Activated CD8-positive, alpha-beta memory T cell treated with anti-CD3 and anti-CD28 coated beads, Interleukin-2, amount 50 U/mL, for 24 hours (primary cell): ENCODE measurements at regions not wholly inside any gene's neighbourhood (a gene's known extent, or its start where the extent isn't known, plus 50 kb on each side); places are given as distances from the start of the nearest gene placed in this dataset.
"Not testable (repeated sequence)": the region's sequence is repeated elsewhere in the genome, so short reads cannot be mapped to it uniquely, and the experiment has no call there.

Experiments used
- DNase-seq: peaks from one replicate; pipeline ENCODE4 v3.0.0-alpha.2; 2020; ENCODE audit errors: extremely low read depth

- DNase-seq, result no peak
Observed at GRCh38 chr1:14392161-14392858, 206.2 kb upstream of the KAZN start.

DNA sequence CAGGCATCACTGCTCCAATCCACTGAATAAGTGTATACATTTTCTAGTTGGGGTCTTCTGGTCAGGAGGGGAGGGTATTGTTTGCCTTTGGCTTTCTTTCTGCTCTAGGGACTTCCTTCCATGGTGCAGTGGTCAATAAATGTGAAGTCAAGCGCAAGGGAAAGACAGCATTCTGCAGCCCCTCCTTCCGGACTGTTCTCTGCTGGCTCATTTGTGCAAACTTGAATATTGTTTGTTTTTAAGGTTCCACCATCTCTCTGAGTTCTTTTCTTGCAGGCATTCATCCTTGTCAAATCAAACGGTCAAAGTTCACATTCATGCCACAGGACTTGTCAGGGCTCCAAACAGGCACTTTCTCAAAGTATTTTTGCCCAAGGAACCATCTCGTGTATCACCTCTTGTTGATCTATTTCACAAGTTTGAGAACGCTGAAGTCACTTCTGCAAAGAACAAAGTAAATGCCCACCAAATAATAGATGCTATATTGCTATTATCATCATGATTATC, 205.6 kb upstream of the KAZN start:
- no peak for DNase-seq

DNA sequence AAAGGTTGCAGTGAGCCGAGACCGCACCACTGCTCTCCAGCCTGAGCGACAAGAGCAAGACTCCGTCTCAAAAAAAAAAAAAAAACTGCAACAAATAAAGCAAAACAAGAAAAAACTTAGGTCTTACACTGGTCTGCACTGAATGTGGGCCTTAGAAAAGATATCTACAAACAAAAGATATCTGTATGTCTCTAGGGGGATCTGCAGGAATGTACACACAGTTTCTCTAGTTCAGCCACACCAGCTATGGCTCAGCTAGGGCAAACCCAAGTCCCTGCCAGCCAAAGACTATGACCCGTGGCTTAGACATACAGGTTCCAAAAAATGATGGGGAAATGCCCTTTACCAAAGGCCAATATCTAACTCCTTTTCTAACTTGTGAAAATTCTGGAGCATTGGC, 202.4 kb upstream of the KAZN start:
- no peak for DNase-seq

GRCh38 chr1:14403961-14404645, 194.4 kb upstream of the KAZN start:
- DNase-seq, result no peak

- DNase-seq, result no peak
Observed at GRCh38 chr1:14404862-14405301, 193.6 kb upstream of the KAZN start.

- no peak for DNase-seq
Observed at GRCh38 chr1:14412235-14412634, 186.2 kb upstream of the KAZN start.

- DNase-seq, result no peak
Observed at GRCh38 chr1:14413819-14414490, 184.5 kb upstream of the KAZN start.

DNA sequence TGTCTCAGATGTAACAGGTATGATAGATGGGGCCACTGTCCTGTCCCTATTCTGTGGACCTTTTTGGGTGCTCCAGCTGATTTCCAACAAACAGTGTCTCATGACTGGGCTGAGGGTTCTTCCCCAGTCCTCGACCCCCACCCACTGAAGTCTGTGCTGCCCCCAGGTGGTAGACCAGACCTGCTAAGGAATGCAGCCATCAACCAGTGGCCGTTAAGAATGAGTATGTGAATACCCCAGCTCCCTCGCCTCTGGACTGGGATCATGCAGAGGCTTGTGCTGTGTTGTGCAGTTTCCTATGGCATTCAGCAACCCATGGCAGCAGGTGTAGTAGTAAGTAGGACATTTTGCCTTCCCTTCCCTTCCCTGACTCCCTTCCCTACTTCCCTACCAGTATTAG, 183.1 kb upstream of the KAZN start:
- no peak for DNase-seq

DNA sequence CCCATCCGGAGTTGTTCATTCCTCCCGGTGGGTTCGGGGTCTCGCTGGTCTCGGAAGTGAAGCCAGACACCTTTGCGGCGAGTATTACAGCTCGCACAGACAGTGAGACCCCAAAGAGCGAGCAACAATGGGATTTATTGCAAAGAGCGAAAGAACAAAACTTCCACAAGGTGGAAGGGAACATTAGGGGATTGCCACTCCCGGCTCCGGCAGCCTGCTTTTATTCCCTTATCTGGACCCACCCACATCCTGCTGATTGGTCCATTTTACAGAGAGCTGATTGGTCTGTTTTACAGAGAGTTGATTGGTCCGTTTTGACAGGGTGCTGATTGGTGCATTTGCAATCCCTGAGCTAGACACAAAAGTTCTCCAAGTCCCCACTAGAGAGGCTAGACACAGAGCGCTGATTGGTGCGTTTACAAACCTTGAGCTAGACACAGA, 178.7 kb upstream of the KAZN start:
- DNase-seq, result not testable (repeated sequence)

DNA sequence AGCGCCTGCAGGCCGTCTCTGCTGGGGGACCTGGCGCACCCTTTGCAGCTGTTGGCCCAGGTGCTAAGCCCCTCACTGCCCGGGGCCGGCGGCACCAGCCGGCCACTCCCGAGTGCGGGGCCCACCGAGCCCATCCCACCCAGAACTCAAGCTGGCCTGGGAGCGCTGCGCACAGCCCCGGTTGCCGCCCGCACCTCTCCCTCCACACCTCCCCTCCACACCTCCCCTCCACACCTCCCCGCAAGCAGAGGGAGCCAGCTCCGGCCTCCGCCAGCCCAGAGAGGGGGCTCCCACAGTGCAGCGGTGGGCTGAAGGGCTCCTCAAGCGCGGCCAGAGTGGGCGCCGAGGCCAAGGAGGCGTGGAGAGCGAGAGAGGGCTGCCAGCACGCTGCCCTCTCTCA, 177.8 kb upstream of the KAZN start:
- no peak for DNase-seq

DNA sequence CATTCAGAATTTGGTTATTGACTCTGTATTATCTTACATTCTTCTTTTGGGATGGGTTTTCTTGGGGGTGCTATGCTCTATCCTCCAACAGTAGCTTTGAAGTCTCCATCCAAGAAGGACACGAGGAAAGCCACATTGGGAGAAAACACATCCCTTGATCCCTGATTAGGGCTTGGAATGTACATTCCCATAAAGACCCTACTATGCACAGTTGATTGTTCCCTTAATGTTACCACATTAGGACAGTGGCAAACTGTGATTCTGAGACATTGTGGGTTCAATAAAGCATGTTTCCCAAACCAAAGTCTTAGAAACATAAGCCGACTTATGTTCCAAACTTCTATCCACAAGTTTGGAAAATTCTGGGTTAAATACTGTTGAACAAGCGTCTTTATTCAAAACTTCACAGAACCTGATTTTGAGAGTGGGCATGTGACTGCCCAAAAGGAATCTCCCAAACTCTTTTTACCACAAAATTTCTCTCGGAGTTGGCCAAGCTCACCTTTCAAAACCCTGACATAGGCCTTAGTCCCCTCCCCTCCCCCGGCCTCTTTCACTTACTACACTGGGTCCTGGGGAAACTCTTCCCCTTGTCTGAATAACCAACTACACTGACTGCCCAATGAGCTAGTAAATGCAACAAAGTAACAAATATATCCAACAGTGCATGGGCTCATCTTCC, 177.0 kb upstream of the KAZN start:
- DNase-seq, result no peak

DNA sequence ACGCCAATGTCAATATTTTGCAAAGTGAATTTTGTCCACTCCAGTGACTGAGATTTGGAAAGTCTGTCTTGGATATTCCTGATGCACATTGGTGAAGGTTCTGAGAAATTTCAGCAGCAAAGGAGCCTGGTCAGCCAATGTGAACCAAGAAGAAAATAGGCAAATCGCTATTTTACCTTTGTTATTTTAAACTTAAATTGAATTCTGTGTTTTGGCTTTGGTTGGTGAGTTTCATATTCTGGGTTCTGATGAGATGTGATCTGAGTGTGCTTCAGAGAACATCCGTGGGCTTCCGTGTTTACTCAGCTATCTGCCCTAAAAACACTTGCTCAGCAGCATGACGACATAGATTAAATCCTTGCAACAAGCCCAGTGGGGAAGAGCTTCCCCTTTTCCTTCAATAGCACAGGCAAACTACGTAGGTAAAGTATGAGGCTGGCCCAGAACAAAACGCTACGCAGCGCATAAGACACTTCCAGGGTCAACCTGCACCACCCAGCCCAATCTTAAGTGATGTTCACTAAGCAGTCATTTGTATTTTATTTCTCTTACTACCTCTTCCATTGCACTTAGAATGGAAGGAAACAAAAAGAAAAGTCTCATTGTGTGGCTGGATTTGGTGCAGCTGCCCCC, 176.4 kb upstream of the KAZN start:
- no peak for DNase-seq

- no peak for DNase-seq
Observed at GRCh38 chr1:14424325-14425002, 174.0 kb upstream of the KAZN start.

GRCh38 chr1:14426854-14427253, 171.6 kb upstream of the KAZN start:
- DNase-seq, result no peak

GRCh38 chr1:14429577-14429976, 168.9 kb upstream of the KAZN start:
- no peak for DNase-seq

DNA sequence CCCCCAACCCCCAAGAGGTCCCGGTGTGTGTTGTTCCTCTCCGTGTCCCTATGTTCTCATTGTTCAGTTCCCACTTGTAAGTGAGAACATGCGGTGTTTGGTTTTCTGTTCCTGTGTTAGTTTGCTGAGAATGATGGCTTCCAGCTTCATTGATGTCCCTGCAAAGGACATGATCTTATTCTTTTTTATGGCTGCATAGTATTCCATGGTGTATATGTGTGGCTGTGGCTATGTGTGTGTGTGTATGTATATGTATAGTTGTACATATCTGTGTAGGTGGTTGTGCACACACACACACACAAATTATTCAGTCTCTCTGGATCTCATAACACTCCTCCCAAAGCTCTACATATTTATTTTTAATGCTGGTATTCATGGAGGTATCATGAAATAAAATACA, 165.8 kb upstream of the KAZN start:
- not testable (repeated sequence) for DNase-seq

- DNase-seq, result no peak
Observed at GRCh38 chr1:14435368-14436023, 163.0 kb upstream of the KAZN start.

DNA sequence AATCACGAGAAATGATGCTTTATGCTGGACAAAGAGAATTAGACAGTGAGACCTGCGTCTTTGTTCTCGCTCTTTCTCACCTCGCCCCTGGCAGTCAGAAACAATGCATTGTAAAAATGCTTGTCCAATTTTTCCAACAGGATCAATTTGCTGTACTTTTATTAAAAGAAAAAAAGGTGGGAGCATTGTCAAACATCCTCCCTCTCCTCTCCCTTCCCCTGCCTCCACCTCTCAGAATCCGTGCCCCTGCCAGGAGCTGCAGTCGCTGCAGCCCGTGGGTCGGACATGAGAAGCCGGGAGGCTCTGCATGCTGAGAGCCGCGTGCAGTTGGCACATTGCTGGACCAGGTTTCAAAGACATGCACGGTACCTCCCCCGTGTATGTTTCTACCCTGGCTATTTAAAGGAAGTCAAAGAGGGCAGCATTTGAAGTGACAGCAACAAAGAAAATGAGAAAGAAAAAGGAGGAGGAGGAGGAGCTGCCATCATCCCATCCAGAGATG, 161.0 kb upstream of the KAZN start:
- DNase-seq, result no peak

DNA sequence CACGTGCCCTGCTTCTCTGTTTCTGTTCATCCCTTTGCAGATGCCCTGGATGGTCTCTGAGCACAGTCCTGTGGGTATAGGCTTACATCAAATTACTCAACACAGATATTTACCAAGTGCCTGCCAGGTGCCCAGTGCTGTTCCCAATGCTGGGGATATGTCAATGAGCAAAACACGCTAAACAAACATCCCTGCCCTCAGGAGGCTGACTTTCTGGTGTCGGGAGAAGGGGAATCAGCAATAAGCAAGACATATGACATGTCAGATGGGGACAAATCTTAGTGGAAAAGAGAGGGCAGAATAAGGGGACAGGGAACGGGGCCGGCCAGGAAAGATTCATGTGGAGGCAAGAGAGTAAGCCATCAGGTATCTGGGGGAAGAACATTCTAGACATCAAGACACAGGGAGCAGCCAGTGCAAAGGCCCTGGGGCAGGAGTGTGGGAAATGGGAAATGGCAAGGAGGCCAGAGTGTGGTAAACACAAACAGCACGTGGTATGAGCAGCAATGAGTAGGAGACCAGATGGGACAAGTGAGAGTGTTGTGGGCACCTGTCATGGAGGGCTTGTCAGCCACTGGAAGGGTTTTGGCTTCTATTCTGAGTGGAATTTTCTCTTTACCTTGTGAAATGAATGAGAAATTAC, 160.2 kb upstream of the KAZN start:
- DNase-seq, result no peak

GRCh38 chr1:14439015-14439414, 159.5 kb upstream of the KAZN start:
- DNase-seq, result no peak
